ENCODE measurements at regions not wholly inside any gene's neighbourhood (a gene's known extent, or its start where the extent isn't known, plus 50 kb on each side); places are given as distances from the start of the nearest gene placed in this dataset.

DNA sequence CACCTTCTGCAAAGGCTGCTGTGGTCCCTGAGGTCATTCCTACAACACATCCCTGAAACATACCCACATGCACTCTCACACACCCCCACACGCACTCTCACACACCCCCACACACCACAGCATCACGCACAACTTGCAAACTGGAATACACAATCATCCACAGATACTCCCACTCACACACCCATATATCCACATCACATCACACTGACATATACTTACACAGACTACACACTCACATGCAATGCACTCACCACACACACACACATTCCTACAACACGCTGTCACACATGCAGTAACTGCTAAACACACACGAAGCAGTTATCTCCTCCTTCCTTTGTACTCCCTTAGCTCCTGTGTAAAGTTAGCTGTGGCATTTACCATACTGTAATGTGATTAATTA lies 57.1 kb upstream of the PKDCC start:
- no peak for TF ChIP-seq POLR2AphosphoS5 (IDR thresholded peaks at IDR 0.05; ENCODE audit: low read depth, low read length)
- no peak for TF ChIP-seq POLR2A (IDR thresholded peaks at IDR 0.05; ENCODE audit: low read depth, low read length)
